ENCODE measurements at regions not wholly inside any gene's neighbourhood (a gene's known extent, or its start where the extent isn't known, plus 50 kb on each side); places are given as distances from the start of the nearest gene placed in this dataset.

DNA sequence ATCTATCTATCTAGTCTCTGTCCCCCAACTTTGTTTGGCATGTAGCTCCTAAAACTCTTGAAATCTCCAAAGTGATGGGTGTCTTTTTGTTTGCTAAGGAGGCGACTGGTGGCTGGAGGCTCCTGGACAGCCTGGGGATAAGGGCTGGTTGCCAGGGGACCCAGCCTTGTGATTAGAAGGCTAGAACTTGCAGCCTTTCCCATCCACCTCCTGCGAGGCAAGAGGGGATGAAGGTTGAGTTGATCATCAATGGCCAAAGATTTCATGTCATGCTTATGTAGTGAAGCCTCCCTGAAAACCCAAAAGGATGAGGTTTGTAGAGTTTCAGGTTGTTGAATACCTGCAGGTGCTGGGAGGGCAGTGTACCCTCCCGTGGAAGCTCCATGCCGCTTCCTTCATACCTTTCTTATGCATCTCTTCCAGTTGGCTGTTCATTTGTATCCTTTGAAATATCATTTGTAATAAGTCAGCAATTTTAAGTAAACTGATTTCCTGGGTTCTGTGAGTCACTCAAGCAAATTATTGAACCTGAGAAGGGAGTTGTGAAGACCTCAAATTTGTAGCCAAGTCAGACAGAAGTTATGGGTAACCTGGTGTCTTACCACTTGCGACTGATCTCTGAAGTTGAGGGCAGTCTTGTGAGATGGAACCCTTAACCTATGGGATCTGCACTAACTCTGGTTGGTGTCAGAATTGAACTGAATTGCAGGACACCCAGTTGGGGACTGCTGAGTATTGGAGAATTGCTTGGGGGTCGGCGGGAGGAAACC lies 202.4 kb downstream of the SEC14L1 start:
- no peak for DNase-seq

DNA sequence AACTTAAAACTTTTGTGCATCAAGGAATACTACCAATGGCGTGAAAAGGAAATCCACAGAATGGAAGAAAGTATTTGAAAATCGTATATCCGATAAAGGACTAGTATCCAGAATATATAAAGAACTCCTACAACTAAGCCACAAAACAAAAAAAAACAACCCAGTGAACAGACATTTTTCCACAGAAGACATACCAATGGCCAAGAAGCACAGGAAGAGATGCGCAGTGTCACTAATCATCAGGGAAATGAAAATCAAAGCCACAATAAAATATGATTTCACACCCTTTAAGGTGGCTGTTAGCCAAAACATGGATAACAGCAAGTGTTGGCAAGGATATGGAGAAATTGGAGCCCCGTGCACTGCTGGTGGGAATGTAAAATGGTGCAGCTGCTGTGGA lies 203.3 kb downstream of the SEC14L1 start:
- no peak for DNase-seq

DNA sequence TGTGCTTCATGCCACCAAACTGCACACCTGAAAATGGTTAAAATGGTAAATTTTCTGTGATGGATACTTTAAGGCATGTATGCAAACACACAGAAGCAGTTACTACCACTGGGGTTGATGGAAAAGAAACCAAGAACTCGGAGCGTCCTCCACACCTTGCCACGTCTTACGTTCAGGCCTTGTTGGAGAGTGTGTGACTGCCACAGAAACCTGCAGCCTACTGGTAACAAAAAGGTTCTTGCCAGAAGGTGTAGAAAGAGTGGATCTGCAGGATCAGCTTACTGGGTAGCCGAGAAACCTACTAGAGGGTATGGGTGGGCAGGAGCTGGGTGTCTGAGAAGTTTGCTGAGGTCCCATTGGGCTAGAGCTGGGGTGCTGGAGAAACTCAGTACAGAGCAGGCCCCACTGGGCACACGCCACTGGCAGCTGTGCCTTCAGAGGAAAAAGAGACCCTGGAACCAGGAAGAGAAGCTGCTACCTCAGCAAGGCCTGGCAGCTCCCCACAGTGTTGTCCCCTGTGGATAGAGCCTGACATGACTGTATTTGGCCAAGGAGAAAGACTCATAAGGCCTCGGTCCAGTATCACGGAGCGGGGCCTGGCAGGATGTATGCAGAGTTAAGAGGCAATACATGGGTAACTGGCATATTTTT lies 204.6 kb downstream of the SEC14L1 start:
- DNase-seq: no peak

DNA sequence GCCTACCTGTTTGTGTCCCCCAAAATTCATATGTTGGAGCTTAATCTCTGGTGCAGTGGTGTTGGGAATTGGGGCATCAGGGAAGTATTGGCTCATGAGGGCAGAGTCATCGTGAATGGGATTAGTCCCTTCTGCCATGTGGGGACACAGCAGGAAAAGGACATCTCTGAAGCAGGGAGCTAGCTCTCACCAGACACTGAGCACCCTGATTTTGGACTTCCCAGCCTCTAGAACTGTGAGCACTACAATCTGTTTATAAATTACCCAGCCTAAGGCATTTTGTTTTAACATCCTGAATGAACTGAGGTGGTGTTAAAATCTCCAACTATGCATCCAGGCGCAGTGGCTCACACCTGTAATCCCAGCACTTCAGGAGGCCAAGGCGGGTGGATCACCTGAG lies 206.0 kb downstream of the SEC14L1 start:
- no peak for DNase-seq

DNA sequence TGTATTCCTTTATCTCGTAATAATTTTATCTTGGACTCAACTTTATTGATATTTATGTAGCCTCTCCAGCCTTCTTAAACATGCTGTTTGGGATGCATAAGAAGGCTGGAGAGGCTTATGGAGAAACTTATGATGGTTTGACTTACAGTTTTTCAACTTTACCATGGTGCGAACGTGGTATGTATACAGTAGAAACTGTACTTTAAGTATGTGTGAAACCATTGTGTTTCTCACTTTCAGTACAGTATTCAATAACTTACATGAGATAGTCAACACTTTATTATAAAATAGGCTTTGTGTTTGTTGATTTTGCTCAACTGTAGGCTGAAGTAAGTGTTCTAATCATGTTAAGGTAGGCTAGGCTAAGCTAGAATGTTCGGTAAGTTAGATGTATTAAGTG lies 206.8 kb downstream of the SEC14L1 start:
- DNase-seq: no peak

DNA sequence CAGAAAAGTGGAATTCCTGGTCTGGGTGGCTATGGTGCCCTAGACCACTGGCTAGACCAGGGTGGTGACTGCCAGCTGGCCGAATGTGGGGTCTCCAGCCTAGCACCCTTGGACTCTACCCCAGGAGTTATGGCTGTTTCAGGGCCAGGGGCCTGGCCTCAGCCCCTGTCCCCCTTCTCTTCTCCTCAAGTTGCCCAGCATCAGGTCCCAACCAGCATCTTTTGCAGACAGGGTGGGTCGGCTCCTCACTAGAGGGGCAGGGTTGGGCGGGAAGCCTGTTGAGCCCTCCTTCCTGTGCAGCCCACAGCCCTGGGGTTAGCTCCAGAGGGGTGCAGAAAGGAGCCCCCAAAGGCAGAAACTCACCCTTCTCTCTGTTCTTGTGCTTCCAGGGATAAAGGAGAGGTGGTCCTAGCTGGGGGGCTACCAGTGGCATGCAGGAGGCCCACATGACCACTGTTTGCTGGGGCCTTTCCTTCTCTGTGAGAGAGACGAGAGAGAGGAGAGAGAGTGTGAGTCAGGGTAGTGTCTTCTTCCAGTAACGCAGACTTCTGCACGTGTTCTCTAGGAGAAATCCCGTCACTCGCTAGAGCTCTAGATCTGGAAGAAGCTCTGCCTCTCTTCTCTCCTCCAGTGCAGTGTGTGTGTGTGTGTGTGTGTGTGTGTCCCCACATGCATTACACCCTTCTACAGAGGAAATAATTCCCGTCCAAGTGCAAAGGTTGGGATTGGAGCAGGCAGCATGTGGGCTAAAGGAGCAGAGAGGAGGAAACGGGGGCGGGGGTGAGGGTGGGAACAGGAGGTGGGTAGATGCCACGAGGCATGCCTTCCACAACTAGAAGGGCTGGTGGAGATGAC lies 209.4 kb downstream of the SEC14L1 start:
- no peak for DNase-seq

DNA sequence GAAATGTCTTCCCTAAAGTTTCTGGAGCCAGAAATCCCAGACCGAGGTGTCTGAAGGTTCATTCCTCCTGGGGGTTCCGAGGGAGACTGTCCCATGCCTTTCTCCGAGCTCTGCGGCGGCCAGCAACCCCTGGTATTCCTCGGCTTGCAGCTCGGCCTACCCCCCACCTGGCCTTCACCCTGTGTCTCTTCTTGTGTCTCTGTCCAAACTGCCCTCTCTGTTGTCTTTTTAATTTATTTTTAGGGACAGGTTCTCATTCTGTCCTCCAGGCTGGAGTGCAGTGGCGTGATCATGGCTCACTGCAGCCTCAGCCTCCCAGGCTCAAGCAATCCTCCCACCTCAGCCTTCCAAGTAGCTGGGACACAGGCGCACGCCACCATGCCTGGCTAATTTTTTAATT lies 211.7 kb downstream of the SEC14L1 start:
- no peak for DNase-seq

DNA sequence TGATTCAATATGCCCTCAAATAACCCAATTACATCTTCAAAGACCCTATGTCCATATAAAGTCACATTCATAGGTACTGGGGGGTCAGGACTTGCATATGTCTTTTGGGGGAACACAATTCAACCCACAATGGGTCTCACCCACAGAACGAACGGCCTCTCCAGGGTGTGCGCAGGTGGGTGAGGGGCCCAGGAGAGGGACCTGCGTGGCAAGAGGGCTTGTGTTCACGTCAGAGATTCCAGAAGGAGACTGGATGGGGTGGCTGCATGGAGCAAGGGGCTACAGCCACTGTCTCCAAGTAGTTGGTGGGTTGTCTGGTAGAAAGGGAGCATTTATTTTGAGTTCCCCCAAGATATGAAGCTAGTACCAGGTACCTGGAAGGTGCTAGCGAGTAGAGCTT lies 212.2 kb downstream of the SEC14L1 start:
- DNase-seq: no peak

DNA sequence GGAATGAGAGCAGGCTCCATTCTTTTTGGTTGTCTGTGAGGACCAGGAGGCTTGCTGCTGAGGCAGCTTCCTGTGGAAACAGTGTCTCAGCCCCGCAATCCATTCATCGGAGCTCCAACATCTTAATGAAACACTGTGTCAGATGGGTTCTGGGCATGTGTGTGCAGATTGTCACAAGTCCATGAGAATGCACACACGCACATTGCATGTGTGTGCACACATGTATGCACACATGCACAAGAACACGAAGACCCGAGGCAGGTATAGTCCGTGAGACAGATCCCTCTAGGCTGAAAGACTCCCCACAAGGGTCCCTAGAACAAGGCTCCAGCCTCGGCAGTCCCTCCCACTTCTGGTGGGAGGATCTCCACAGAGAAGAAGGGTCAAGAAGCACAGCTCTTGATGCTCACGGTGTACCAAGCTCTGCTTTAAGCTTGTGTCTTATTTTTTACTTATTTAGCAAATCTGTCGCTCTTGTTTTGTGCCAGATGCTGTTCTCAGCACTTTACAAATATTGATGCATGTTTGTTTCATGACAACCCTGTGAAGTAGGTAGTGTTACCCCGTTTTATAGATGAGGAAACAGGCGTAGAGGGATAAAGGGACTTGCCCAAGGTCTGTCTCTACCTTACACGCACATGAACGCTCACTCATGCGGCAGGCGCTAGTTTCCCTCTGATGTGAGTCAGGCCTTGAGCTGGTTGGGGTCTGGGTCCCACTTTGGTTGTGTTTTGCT lies 213.1 kb downstream of the SEC14L1 start:
- no peak for DNase-seq

DNA sequence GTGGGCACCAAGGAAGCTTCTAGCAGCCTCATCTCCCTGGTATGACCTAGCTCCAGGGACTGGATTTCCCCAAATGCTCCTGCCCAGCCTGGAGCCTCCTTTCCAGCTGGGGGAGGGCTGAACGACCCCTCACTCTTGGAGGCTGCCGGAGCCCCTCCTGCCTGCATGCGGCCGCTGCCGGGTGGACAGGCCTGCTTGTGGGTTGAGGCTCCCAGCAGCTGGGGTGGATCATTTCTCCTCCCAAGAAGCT lies 213.6 kb downstream of the SEC14L1 start:
- no peak for DNase-seq

DNA sequence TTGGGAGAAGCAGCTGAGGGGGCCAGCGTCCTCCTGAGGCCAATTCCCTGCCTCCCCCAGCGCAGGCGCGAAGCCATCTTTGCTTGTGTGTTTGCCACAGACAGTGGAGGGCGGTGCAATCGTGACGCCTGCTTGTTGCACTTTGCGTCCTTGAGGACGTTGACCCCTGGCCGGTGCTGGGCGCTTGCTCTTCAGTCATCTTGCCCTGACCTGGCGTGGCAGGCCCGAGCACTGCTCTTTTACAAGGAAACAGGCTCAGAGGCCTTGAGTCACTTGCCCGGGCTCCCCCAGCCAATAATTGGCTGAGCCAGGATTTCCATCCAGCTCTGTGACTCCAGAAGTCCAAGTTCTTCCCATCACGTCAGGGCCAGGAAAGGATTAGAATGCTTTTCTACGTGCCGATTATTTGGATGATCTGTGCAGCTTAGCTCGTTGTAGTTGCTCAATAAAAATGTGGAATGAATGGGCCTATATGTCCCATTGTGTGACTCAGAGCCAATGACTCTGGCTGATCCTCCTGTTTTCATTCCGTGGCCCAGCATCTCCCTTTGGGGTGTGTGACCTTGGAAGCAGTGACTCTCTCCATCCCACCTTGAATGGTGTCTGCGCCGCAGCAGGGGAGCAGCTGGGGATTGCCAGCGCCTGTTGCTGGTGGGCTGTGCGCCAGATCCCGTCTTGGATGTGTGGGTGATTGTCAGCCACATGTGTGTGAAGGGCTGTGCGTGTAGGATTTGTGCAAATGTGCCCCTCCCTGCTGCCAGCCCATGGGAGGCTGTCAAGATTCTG lies 214.1 kb downstream of the SEC14L1 start:
- DNase-seq: no peak

DNA sequence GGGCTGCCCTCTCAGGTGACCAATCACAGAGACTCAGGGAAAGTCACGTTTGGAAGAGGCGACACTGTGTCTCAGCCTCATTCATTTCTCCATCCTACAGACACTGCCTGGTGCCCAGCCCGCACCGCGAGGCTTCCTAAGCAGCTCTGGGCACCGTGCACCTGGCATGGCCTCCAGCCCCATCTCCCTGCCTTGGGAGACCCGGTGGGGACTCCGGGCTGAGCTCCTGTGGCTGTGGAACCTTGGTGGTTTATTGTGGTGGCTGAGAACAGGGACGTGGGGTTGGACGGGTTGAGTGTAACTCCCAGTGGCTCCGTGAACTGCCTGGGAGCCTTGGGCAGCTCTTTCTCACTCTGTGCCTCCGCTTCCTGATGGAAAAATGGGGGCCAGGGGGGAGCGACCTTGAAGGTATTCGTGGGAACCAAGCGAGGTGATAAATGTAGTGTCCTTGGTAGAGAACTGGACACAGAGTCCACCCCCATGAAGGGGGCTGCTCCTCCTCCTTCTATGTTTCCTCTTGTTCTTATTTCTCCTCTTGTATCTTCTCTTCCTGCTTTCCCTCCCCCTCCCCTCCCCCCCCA lies 215.4 kb downstream of the SEC14L1 start:
- DNase-seq: no peak

DNA sequence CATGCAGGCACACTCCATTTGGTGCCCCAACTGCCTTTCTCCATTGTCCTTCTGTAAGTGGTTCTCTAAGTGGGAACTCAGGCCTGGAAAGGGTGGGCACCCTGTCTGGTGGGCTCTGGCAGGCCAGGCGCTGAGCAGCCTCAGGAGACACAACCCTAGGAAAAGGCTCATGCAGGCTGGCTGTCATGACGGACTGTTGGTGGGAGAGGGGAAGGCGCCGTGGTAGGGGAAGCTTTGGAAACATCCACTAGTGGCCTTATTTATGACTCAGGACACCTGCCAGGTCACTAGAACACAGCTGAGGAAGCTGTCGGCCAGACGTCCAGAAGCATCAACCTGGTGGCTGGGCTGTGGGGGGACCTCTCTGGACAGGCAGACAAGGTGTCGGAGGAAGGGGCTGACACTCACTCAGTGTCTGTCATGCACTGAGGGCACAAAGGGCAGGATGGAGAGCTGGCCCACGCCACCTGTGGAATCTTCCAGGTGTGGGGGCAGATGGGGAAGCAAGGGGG lies 216.0 kb downstream of the SEC14L1 start:
- no peak for DNase-seq

DNA sequence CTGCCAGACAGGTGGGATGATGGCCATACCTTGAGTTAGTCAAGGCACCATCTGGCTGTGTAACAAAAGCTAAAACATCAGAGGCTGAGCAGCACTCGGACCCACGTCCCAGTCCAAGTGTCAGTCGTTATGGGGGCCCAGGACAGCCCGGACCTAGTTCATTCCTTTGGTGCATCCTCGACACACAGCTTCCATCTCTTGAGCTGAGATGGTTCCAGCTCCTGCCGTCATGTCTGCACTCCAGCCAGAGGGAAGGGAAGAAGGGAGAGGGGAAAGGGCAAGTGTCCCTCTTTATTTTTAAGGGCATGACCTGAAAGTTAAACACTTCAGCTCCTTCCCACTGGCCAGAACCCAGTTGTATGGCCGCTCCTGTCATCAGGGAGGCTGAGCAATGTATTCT lies 218.0 kb downstream of the SEC14L1 start:
- no peak for DNase-seq

DNA sequence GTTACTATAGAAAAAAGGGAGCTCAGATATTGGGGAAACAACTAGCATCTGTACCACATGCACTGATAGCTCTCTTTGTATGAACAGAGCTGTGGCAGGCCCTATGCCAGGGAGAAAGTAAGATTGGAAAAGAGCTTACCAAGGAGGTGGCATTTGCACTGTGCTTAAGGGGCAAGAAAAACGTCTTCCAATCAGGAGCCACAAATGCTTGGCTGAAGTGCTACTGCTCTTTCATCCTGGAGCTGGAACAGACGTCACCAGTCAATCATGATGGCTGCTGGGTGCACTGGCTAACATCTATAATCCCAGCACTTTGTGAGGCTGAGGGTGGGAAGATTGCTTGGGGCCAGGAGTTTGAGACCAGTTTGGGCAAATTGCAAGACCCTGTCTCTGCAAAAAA lies 218.5 kb downstream of the SEC14L1 start:
- DNase-seq: no peak

DNA sequence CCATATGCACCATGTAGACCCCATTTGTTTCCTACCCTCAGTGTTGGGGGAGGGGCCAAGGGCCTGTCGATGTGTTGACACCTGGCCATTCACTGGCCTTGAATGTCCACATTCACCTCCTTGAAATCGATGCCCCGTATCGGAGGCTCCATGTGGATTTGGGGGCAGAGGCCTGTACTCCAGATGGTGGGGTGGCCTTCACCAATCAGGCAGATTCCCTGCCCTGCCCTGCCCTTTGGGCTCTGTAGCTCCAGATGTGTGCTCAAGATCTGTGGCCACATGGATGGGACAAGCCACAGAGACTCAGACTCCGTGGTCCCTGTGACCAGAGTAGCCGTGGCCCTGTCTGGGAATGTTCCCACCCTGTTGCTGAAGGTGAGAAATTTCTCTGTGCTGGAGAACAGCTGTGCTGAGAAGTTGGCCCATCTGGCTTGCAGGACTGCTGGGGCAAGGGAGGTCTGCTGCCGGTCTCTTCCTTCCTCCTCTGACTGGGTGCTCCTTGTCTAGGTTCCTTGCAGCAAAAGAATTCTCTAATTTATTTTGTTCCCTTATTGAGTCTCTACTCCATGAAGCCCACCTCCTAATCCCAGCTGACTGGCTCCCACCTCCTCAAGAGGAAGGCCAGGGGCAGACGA lies 221.3 kb downstream of the SEC14L1 start:
- no peak for DNase-seq

DNA sequence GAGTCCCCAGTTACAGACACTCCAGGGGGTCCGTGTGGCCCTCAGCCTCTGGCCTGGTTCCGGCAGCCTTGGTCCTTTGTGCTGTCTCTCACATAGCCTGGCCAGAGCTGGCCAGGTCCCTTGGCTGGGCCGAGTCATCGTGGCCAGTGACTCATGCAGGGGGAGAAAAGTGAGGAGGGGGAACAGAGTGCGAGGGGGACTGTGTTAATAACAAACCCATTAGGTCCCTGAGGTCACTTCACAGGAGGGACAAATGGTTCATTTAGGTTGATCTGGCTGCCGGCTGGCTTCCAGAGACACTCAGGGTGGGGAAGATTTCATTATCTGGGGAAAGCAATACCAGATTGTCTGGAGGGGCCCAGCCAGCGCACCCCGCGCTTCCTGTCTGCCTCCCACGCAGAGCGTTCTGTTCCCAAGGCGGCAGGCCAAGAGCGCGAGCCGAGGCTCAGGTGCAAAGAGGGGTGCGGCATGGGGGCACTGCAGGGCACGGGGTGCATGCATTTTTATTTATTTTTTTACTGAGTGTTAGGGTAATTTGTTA lies 223.1 kb downstream of the SEC14L1 start:
- DNase-seq: no peak

DNA sequence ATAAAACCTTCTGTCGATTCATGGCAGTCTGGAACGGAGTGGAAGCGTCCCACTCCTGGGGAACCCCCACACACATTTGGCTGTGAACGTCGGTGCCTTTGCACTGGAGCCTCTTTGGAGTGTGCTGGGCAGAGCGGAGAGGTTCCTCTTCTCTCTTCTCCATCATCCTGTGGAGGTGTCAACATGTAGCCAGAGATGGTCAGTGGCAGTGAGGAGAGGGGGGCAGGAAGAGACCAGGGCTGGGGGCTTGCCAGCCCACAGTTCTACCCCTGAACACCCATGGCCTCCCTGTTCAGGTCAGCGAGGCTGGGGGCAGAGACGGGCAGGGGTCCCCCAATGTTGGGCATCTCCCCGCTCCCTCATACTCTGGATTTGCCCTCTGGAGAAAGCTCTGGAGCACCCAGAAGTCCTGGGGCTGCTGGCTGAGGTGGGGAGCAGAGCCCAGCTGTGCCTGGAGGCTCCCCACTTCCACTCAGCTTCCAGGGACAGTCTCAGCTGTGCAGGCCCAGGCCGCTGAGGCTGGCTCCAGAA lies 223.7 kb downstream of the SEC14L1 start:
- DNase-seq: no peak

DNA sequence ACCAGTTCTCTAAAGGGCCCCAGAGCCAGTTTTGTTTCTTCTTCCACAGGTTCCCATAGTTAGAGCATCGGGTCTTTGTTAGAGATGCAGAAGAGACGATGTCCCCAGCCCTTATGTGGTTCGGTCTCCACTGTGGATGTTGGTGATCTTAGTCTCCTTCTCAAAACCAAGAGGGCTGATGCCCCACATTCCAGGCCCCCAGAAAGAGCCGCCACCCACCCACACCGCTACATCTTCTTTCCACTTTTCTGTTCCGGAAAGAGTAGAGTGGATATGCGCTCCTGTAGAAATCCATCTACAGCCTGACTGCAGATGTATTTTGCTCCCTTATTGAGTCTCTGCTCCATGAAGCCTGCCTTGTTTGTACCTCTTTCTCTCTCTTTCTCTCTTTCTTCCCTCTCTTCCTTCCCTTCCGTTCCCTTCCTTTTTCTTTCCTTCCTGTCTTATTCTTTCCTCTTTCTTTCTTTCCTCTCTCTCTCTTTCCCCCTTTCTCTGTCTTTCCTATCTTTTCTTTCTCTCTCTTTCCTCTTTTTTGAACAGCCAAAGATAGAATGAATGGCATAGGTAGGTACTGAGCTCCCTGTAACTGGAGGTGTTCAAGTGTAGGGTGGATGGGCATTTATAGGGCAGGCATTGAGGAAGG lies 224.3 kb downstream of the SEC14L1 start:
- no peak for DNase-seq

DNA sequence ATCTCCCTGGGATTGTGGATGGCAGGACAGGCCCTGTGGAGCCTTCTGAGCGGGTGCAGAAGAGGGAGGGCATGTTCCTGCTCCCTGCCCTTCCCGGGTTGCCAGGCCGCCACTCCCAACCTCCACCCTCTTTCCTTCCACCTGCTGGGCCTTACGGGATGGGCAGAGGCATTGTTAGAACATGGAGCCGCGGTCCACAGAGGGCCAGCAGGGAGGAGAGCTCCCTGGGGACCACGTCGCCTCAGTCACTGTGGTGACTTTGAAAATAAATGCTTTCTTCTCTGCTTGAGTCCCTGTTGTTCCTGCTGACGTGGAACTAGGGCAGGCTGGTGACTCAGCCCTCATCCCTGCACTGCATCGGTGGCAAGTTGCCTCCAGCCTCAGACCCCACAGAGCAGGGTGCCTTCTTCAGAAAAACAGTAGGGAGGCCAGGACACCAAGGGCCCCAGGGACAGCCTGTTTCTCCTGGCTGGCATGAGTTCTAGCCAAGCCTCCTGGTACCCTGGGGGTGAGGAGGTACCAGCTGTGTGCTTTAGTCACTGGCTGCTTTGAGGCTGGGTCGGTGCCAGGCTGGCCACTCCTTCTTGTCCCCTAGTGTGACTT lies 224.9 kb downstream of the SEC14L1 start:
- DNase-seq: peak in 1 of 2 experiments; percentile 59
